SK-N-SH (cell line): ENCODE measurements at regions not wholly inside any gene's neighbourhood (a gene's known extent, or its start where the extent isn't known, plus 50 kb on each side); places are given as distances from the start of the nearest gene placed in this dataset.

Experiments
- CTCF ChIA-PET: fragments of 300-600, 350-600 bp; formaldehyde crosslinking; extraction: SDS; loops from one replicate; lab custom pipeline; 2021; lab: Yijun Ruan, JAX
- POLR2A ChIA-PET: fragments of 350-600 bp; sonication (Branson Sonifier 250); formaldehyde crosslinking; extraction: SDS; loops from one replicate; lab custom pipeline; 2020; ENCODE audit warnings: antibody characterized with exemption, inconsistent platforms; lab: Yijun Ruan, JAX
- DNase-seq: peaks from one replicate; pipeline ENCODE4 v3.0.0; 2012
- H2AFZ ChIP-seq: fragments of 200-600 bp; sonication (generic); 2 replicates; pipeline ENCODE4 v1.8.1; 2016; ENCODE audit warnings: antibody characterized with exemption, mild to moderate bottlenecking, low read depth
- H3F3A ChIP-seq: fragments of 200-600 bp; sonication (generic); replicated peaks from 2 replicates; pipeline ENCODE3; 2016; ENCODE audit warnings: antibody characterized with exemption, mild to moderate bottlenecking; ENCODE audit not compliant: insufficient read depth
- H3K27ac ChIP-seq, 2 experiments: fragments of 200-500 bp in 1 of 2; fragments of 200-600 bp in 1 of 2; sonication (Bioruptor generic) in 1 of 2; sonication (generic), shearing (Covaris generic) in 1 of 2; 2 replicates each; pipeline versions ENCODE4 v1.5.1 to v1.6.1; 2014 to 2016; ENCODE audit warnings: low read depth in 2 of 2, inconsistent platforms in 1 of 2, low read length in 1 of 2, mild to moderate bottlenecking in 1 of 2, mixed read lengths in 1 of 2
- H3K27me3 ChIP-seq: fragments of 200-600 bp; sonication (generic), shearing (Covaris generic); 2 replicates; pipeline ENCODE4 v1.6.1; 2016; ENCODE audit warnings: mixed run types; ENCODE audit not compliant: insufficient read depth
- H3K36me3 ChIP-seq, 2 experiments: fragments of 200-500 bp in 1 of 2; fragments of 200-600 bp in 1 of 2; sonication (Bioruptor generic) in 1 of 2; sonication (generic) in 1 of 2; replicated peaks in 1 of 2; 2 replicates each; pipeline versions ENCODE3 to v1.5.1; 2014 to 2016; ENCODE audit warnings: low read length in 1 of 2, mild to moderate bottlenecking in 1 of 2; ENCODE audit not compliant: insufficient read depth in 2 of 2, control insufficient read depth in 1 of 2
- H3K4me1 ChIP-seq, 2 experiments: fragments of 200-500 bp in 1 of 2; fragments of 200-600 bp in 1 of 2; sonication (Bioruptor generic) in 1 of 2; sonication (generic), shearing (Covaris generic) in 1 of 2; 2 replicates each; pipeline versions ENCODE4 v1.5.1 to v1.6.1; 2014 to 2016; ENCODE audit warnings: low read depth in 1 of 2, low read length in 1 of 2, mixed run types in 1 of 2; ENCODE audit not compliant: insufficient read depth in 2 of 2, control insufficient read depth in 1 of 2
- H3K4me2 ChIP-seq: fragments of 200-600 bp; sonication (generic), shearing (Covaris generic); 2 replicates; pipeline ENCODE4 v1.6.1; 2017; ENCODE audit warnings: mixed run types
- H3K4me3 ChIP-seq, 2 experiments: fragments of 200-500 bp in 1 of 2; fragments of 200-600 bp in 1 of 2; sonication (Bioruptor generic) in 1 of 2; sonication (generic), shearing (Covaris generic) in 1 of 2; 2 replicates each; pipeline versions ENCODE4 v1.5.1 to v1.8.1; 2014 to 2016; ENCODE audit warnings: low read depth in 2 of 2, inconsistent platforms in 1 of 2, low read length in 1 of 2, mild to moderate bottlenecking in 1 of 2, mixed read lengths in 1 of 2, moderate library complexity in 1 of 2
- H3K79me2 ChIP-seq: fragments of 200-600 bp; sonication (generic); 2 replicates; pipeline ENCODE4 v1.8.1; 2017; ENCODE audit warnings: mild to moderate bottlenecking; ENCODE audit not compliant: insufficient read depth
- H3K9ac ChIP-seq: fragments of 200-600 bp; sonication (generic); 2 replicates; pipeline ENCODE4 v1.6.1; 2017; ENCODE audit warnings: mixed run types
- H3K9me2 ChIP-seq: fragments of 200-600 bp; sonication (generic); 2 replicates; pipeline ENCODE4 v1.6.1; 2017; ENCODE audit warnings: mixed run types
- H3K9me3 ChIP-seq: fragments of 200-600 bp; sonication (generic); 2 replicates; pipeline ENCODE4 v1.6.1; 2017; ENCODE audit warnings: mixed run types, mild to moderate bottlenecking, moderate library complexity
- H4K20me1 ChIP-seq: fragments of 200-600 bp; sonication (generic); 2 replicates; pipeline ENCODE4 v1.6.1; 2017; ENCODE audit warnings: mild to moderate bottlenecking, mixed run types; ENCODE audit not compliant: insufficient read depth
- FOSL2 ChIP-seq: IDR thresholded peaks from 2 replicates; pipeline ENCODE4 v1.4.0; 2012; ENCODE audit warnings: low read depth, mild to moderate bottlenecking, moderate library complexity, borderline replicate concordance
- FOXJ3 ChIP-seq: sonication (generic); formaldehyde crosslinking; IDR thresholded peaks from 2 replicates; pipeline ENCODE4 v1.5.1; 2020; ENCODE audit warnings: mild to moderate bottlenecking, missing genetic modification reagents
- GABPA ChIP-seq: IDR thresholded peaks from 2 replicates; pipeline ENCODE4 v1.4.0; 2012; ENCODE audit warnings: low read depth, mild to moderate bottlenecking
- GATA2 ChIP-seq: sonication (generic); formaldehyde crosslinking; IDR thresholded peaks from 2 replicates; pipeline ENCODE4 v1.5.0; 2020; ENCODE audit warnings: mild to moderate bottlenecking, missing genetic modification reagents
- MAX ChIP-seq: IDR thresholded peaks from 2 replicates; pipeline ENCODE4 v1.4.0; 2012; ENCODE audit warnings: low read depth
- MXI1 ChIP-seq: IDR thresholded peaks from 2 replicates; pipeline ENCODE4 v1.6.1; 2012; ENCODE audit warnings: mild to moderate bottlenecking, low read depth, low read length, improper control_type of control experiment
- NFIC ChIP-seq: IDR thresholded peaks from 2 replicates; pipeline ENCODE4 v1.4.0; 2012; ENCODE audit warnings: borderline replicate concordance
- NRF1 ChIP-seq: IDR thresholded peaks from 2 replicates; pipeline ENCODE4 v1.6.1; 2012; ENCODE audit warnings: low read depth, mild to moderate bottlenecking, low read length
- PBX3 ChIP-seq: IDR thresholded peaks from 2 replicates; pipeline ENCODE4; 2012
- RAD21 ChIP-seq: IDR thresholded peaks from 2 replicates; pipeline ENCODE4 v1.6.1; 2012; ENCODE audit warnings: mild to moderate bottlenecking, low read length
- RCOR1 ChIP-seq: fragments of 150-350 bp; IDR thresholded peaks from 2 replicates; pipeline ENCODE4 v1.6.1; 2017; ENCODE audit warnings: antibody characterized with exemption, low read length
- RFX5 ChIP-seq: IDR thresholded peaks from 2 replicates; pipeline ENCODE4 v1.6.1; 2012; ENCODE audit warnings: mild to moderate bottlenecking, improper control_type of control experiment, low read length
- RXRA ChIP-seq: IDR thresholded peaks from 2 replicates; pipeline ENCODE4 v1.4.0; 2012; ENCODE audit warnings: low read depth, mild to moderate bottlenecking, borderline replicate concordance
- WGBS: methylation state at CpG from one replicate; pipeline ENCODE4 v1.1.6; 2017; ENCODE audit warnings: low lambda C conversion rate; 5-methylcytosine and 5-hydroxymethylcytosine counted together

GRCh38 chr18:40243607-40244006, 1711.4 kb upstream of the PIK3C3 start:
- DNase-seq = no peak
- no peaks in the 10 kb centered on the region for H3K9me2 ChIP-seq
- H4K20me1 ChIP-seq = no peaks in the 10 kb centered on the region
- H3K4me3 ChIP-seq = no peak overlapping the region
- no peaks in the 10 kb centered on the region for H3K36me3 ChIP-seq
- POLR2A ChIA-PET = no interaction called here
- no peaks in the 10 kb centered on the region for H3K9me3 ChIP-seq
- H2AFZ ChIP-seq = no peak overlapping the region
- no peaks in the 10 kb centered on the region for H3K79me2 ChIP-seq
- H3K27me3 ChIP-seq = no peaks in the 10 kb centered on the region
- WGBS = 7% methylated on average over 1 of the region's 1 CpG
- no peak overlapping the region for H3K9ac ChIP-seq
- H3K4me2 ChIP-seq = no peak overlapping the region
- H3K4me1 ChIP-seq = no peaks in the 10 kb centered on the region
- no peaks in the 10 kb centered on the region for H3F3A ChIP-seq
- H3K27ac ChIP-seq = no peak overlapping the region
- CTCF ChIA-PET = interaction anchor here (1.1 kb wide), 1 partner anchor 17 kb away, joined by 3 read pairs; no protein-coding TSS in a partner anchor
- TF ChIP-seq RXRA (no peak), NRF1 (no peak), MXI1 (no peak), RFX5 (no peak), RCOR1 (no peak), FOSL2 (no peak), NFIC (no peak), MAX (no peak), PBX3 (no peak)
- TF ChIP-seq, all 33 proteins: peak for 0

- no peaks in the 10 kb centered on the region for H3K9me3 ChIP-seq
- no peak for DNase-seq
- H3K27me3 ChIP-seq = no peaks in the 10 kb centered on the region
- H3K4me3 ChIP-seq = no peak overlapping the region
- H3K79me2 ChIP-seq = no peaks in the 10 kb centered on the region
- H3K36me3 ChIP-seq = no peaks in the 10 kb centered on the region
- no peaks in the 10 kb centered on the region for H3K9me2 ChIP-seq
- no peaks in the 10 kb centered on the region; a peak in 1 of 4 replicates for H3K4me1 ChIP-seq
- H3K9ac ChIP-seq = no peak overlapping the region
- CTCF ChIA-PET = interaction anchor here (1.0 kb wide), 1 partner anchor 10 kb away, joined by 3 read pairs; no protein-coding TSS in a partner anchor
- no peak overlapping the region for H2AFZ ChIP-seq
- WGBS = 72% methylated on average over 6 of the region's 6 CpGs
- POLR2A ChIA-PET = no interaction called here
- H3K4me2 ChIP-seq = no peak overlapping the region
- H3F3A ChIP-seq = no peaks in the 10 kb centered on the region
- H4K20me1 ChIP-seq = no peaks in the 10 kb centered on the region
- H3K27ac ChIP-seq = no peak overlapping the region
- TF ChIP-seq RAD21 (no peak), GABPA (no peak), MAX (no peak), FOXJ3 (no peak), GATA2 (no peak)
These were observed 1719.2 kb upstream of the PIK3C3 start for GRCh38 chr18:40235836-40236235.
